Nephron progenitor cell (in vitro differentiated cells): ENCODE measurements at regions not wholly inside any gene's neighbourhood (a gene's known extent, or its start where the extent isn't known, plus 50 kb on each side); places are given as distances from the start of the nearest gene placed in this dataset.
"Not testable (repeated sequence)": the region's sequence is repeated elsewhere in the genome, so short reads cannot be mapped to it uniquely, and the experiment has no call there.

Source experiments
- DNase-seq: peaks from one replicate; pipeline ENCODE4 v3.0.0; 2021
- H3K27ac Mint-ChIP-seq: 2 replicates; pipeline ENCODE4 v1.8.0; 2021; ENCODE audit warnings: mild to moderate bottlenecking, moderate library complexity, mixed read lengths
- H3K27me3 Mint-ChIP-seq: 2 replicates; pipeline ENCODE4 v1.8.0; 2021; ENCODE audit warnings: mild to moderate bottlenecking, low read depth, mixed read lengths; ENCODE audit not compliant: poor library complexity
- H3K36me3 Mint-ChIP-seq: 2 replicates; pipeline ENCODE4 v1.8.0; 2021; ENCODE audit warnings: low read depth, mixed read lengths
- H3K4me1 Mint-ChIP-seq: 2 replicates; pipeline ENCODE4 v1.8.0; 2021; ENCODE audit warnings: mixed read lengths
- H3K4me3 Mint-ChIP-seq: 2 replicates; pipeline ENCODE4 v1.8.0; 2021; ENCODE audit warnings: mild to moderate bottlenecking, moderate library complexity, mixed read lengths
- H3K9me3 Mint-ChIP-seq: 2 replicates; pipeline ENCODE4 v1.8.0; 2021; ENCODE audit warnings: mild to moderate bottlenecking, moderate library complexity, mixed read lengths
- TF ChIP-seq, protein P1 (sequence below): fragments of 200-600 bp; sonication (generic); IDR thresholded peaks from 2 replicates; pipeline ENCODE4 v1.5.0; 2021; ENCODE audit warnings: antibody characterized with exemption

DNA sequence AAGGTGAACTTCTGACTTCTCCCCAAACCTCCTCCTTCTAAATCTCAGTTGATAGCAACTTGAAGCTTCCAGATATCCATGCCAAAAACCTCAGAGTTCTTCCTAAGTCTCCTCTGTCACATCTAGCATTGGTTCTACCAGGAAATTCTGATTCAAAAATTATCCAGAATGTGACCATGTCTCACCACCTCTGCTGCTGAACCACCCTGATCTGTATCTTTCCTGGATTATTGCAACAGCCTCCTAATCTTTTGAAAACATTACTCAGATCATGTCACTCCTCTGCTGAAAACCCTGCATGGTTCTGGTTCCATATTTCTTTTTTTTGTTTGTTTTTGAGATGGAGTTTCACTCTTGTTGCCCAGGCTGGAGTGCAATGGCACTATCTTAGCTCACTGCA is 78.7 kb upstream of the TNFSF11 start:
- Mint-ChIP-seq H3K4me1 (no peaks in the 10 kb centered on the region), H3K4me3 (no peak overlapping the region), H3K36me3 (no peaks in the 10 kb centered on the region), H3K27me3 (no peaks in the 10 kb centered on the region), H3K9me3 (no peaks in the 10 kb centered on the region), H3K27ac (no peak overlapping the region)
- TF ChIP-seq, protein P1, sequence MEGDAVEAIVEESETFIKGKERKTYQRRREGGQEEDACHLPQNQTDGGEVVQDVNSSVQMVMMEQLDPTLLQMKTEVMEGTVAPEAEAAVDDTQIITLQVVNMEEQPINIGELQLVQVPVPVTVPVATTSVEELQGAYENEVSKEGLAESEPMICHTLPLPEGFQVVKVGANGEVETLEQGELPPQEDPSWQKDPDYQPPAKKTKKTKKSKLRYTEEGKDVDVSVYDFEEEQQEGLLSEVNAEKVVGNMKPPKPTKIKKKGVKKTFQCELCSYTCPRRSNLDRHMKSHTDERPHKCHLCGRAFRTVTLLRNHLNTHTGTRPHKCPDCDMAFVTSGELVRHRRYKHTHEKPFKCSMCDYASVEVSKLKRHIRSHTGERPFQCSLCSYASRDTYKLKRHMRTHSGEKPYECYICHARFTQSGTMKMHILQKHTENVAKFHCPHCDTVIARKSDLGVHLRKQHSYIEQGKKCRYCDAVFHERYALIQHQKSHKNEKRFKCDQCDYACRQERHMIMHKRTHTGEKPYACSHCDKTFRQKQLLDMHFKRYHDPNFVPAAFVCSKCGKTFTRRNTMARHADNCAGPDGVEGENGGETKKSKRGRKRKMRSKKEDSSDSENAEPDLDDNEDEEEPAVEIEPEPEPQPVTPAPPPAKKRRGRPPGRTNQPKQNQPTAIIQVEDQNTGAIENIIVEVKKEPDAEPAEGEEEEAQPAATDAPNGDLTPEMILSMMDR, result no peak
- no peak for DNase-seq

DNA sequence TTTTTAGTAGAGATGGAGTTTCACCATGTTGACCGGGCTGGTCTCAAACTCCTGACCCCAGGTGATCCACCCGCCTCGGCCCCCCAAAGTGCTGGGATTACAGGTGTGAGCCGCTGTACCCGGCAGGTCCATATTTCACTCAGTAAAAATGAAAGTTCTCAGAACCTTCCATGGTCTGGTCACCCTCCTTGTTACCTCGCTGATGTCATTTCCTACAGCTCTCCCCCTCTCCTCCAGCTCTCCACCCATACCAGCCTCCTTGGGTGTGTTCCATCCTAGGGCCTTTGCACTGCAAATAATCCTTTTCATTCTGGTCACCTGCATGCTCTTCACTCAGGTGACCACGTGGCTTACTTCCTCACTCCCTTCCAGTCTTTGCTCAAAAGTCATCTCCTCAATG is 78.2 kb upstream of the TNFSF11 start:
- TF ChIP-seq, protein P1, result no peak
- H3K4me1 Mint-ChIP-seq, result no peaks in the 10 kb centered on the region
- no peak overlapping the region for H3K4me3 Mint-ChIP-seq
- no peaks in the 10 kb centered on the region for H3K27me3 Mint-ChIP-seq
- no peak overlapping the region for H3K27ac Mint-ChIP-seq
- DNase-seq, result no peak
- no peaks in the 10 kb centered on the region for H3K36me3 Mint-ChIP-seq
- H3K9me3 Mint-ChIP-seq, result peaks cover 3% of the 10 kb centered on the region

DNA sequence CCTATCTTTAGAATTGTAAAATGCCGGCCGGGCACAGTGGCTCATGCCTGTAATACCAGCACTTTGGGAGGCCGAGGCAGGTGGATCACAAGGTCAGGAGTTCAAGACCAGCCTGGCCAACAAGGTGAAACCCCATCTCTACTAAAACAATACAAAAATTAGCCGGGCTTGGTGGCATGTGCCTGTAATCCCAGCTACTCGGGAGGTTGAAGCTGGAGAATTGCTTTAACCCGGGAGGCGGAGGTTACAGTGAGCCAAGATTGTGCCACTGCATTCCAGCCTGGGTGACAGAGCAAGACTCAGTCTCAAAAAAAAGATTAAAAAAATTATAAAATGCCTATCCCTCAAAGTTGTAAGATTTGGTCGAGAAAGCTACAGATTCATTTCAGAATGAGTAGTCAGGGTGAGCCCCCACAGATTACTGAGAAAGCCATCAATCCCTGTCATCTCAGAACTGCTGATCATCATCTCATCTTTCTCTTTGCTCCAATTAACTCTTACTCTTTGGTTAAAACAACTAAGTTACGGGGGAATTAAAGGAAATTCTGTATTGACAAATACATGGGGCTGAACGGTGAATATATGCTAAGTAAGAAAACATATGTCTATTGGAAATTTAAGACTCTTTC is 76.9 kb upstream of the TNFSF11 start:
- H3K27me3 Mint-ChIP-seq, H3K4me1 Mint-ChIP-seq, H3K27ac Mint-ChIP-seq, H3K4me3 Mint-ChIP-seq, DNase-seq, H3K9me3 Mint-ChIP-seq, H3K36me3 Mint-ChIP-seq: not testable (repeated sequence)

DNA sequence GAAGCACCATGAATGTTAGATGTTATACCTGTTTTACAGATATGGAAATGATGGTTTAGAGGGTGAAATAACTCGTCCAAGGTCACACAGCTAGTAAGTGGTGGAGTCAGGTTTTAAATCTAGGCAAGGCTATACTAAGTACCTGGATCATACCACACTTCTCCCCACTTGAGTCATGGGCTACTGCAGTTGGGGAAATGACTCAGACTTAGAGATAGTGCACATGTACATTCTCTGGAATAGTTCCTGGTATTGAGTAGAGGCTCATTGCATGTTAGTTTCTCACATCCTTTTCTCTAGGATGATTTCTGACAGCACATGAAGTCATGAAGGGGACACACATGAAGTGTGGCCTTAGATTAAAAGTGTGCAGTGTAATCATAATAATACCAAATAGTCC is 76.2 kb upstream of the TNFSF11 start:
- Mint-ChIP-seq H3K36me3 (no peaks in the 10 kb centered on the region), H3K27ac (no peak overlapping the region), H3K9me3 (peaks cover 8% of the 10 kb centered on the region), H3K27me3 (peaks cover 2% of the 10 kb centered on the region), H3K4me3 (no peak overlapping the region), H3K4me1 (no peaks in the 10 kb centered on the region)
- no peak for DNase-seq
- TF ChIP-seq, protein P1, result no peak

DNA sequence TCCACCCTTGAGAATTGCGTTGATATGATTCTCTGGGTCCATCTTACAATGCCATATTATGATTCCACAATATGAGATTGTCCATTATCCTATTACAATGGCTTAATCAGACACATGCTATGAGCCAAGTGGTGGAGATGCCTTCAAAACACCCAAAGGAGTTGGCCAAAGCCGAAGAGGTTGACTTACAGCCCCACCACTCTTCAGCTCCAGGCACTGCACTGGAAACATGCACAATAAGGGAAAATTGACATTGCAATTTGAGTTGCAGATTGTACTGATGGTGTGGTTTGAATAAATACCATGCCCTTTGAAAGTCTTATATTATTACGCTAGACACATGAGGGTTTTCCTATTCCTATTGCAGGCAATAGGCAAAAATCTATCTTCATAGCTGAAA is 75.4 kb upstream of the TNFSF11 start:
- Mint-ChIP-seq H3K4me3 (no peak overlapping the region), H3K27me3 (peaks cover 6% of the 10 kb centered on the region), H3K36me3 (no peaks in the 10 kb centered on the region), H3K4me1 (no peaks in the 10 kb centered on the region), H3K27ac (no peak overlapping the region), H3K9me3 (peaks cover 8% of the 10 kb centered on the region)
- TF ChIP-seq, protein P1, result no peak
- DNase-seq, result no peak
